CD14-positive monocyte (primary cell): ENCODE measurements at regions not wholly inside any gene's neighbourhood (a gene's known extent, or its start where the extent isn't known, plus 50 kb on each side); places are given as distances from the start of the nearest gene placed in this dataset.
"Not testable (repeated sequence)": the region's sequence is repeated elsewhere in the genome, so short reads cannot be mapped to it uniquely, and the experiment has no call there.

Experiments used
- DNase-seq, 3 donors: peaks; one replicate each; pipeline ENCODE4 v3.0.0-alpha.2; 2011 to 2022
- H2AFZ ChIP-seq: 2 replicates; pipeline ENCODE4 v1.6.0; 2012; ENCODE audit warnings: mild to moderate bottlenecking, low read depth, low read length, inconsistent platforms; ENCODE audit not compliant: insufficient read depth, poor library complexity, severe bottlenecking
- H3K27ac ChIP-seq, 2 donors: 1 replicate in 1 of 2; 2 replicates in 1 of 2; pipeline ENCODE4 v1.5.1; 2012 to 2013; ENCODE audit warnings: low read length in 2 of 2, control low read depth in 1 of 2, inconsistent platforms in 1 of 2, low read depth in 1 of 2, mild to moderate bottlenecking in 1 of 2
- H3K27me3 ChIP-seq, 2 donors: one replicate each; pipeline versions ENCODE4 v1.6.0 to v1.6.1; 2011 to 2013; ENCODE audit warnings: low read length in 2 of 2; ENCODE audit not compliant: control insufficient read depth in 2 of 2, insufficient read depth in 2 of 2
- H3K36me3 ChIP-seq, 2 donors: replicated peaks in 1 of 2; 1 replicate in 1 of 2; 2 replicates in 1 of 2; pipeline versions ENCODE4 v1.5.1 to v1.6.1; 2012 to 2013; ENCODE audit warnings: low read length in 2 of 2, control low read depth in 1 of 2, inconsistent platforms in 1 of 2, mild to moderate bottlenecking in 1 of 2; ENCODE audit not compliant: insufficient read depth in 2 of 2, control insufficient read depth in 1 of 2
- H3K4me1 ChIP-seq, 2 donors: 1 replicate in 1 of 2; 2 replicates in 1 of 2; pipeline versions ENCODE4 v1.5.1 to v1.6.1; 2012 to 2013; ENCODE audit warnings: low read length in 2 of 2, control low read depth in 1 of 2, inconsistent platforms in 1 of 2, mild to moderate bottlenecking in 1 of 2, moderate library complexity in 1 of 2; ENCODE audit not compliant: insufficient read depth in 2 of 2, control insufficient read depth in 1 of 2
- H3K4me2 ChIP-seq: replicated peaks from 2 replicates; pipeline ENCODE3; 2012; ENCODE audit warnings: low read length, moderate library complexity, mild to moderate bottlenecking; ENCODE audit not compliant: poor library complexity, severe bottlenecking; ENCODE audit errors: extremely low read depth
- H3K4me3 ChIP-seq, 3 experiments: fragments of 200-600 bp in 1 of 3; sonication (generic) in 1 of 3; replicated peaks in 1 of 3; 1 replicate in 2 of 3; 2 replicates in 1 of 3; pipeline ENCODE4 v1.5.1; 2011 to 2013; ENCODE audit warnings: low read length in 3 of 3, mild to moderate bottlenecking in 3 of 3, control low read depth in 2 of 3, low read depth in 2 of 3, inconsistent platforms in 1 of 3, moderate library complexity in 1 of 3
- H3K79me2 ChIP-seq: 2 replicates; pipeline ENCODE4 v1.6.0; 2012; ENCODE audit warnings: mild to moderate bottlenecking, control low read depth, inconsistent platforms, low read length, moderate library complexity; ENCODE audit not compliant: insufficient read depth
- H3K9ac ChIP-seq: 2 replicates; pipeline ENCODE4 v1.6.0; 2017; ENCODE audit warnings: low read length, mild to moderate bottlenecking; ENCODE audit not compliant: insufficient read depth, poor library complexity, severe bottlenecking
- H3K9me3 ChIP-seq, 2 donors: replicated peaks in 1 of 2; 1 replicate in 1 of 2; 2 replicates in 1 of 2; pipeline versions ENCODE4 v1.5.1 to v1.6.1; 2012 to 2013; ENCODE audit warnings: low read length in 2 of 2, control low read depth in 1 of 2; ENCODE audit not compliant: control insufficient read depth in 1 of 2, insufficient read depth in 1 of 2
- H4K20me1 ChIP-seq: 2 replicates; pipeline ENCODE4 v1.6.0; 2012; ENCODE audit warnings: mild to moderate bottlenecking, low read length, control low read depth, moderate library complexity; ENCODE audit not compliant: insufficient read depth
- H3K27ac Mint-ChIP-seq, 7 donors: one replicate each; pipeline ENCODE4 v1.8.0; 2020; ENCODE audit warnings: mild to moderate bottlenecking in 7 of 7, mixed read lengths in 7 of 7, moderate library complexity in 6 of 7, inconsistent platforms in 2 of 7
- H3K27me3 Mint-ChIP-seq, 3 donors: one replicate each; pipeline ENCODE4 v1.8.0; 2021 to 2022; ENCODE audit warnings: low read depth in 3 of 3, mild to moderate bottlenecking in 3 of 3, mixed read lengths in 3 of 3, moderate library complexity in 3 of 3, inconsistent platforms in 1 of 3
- H3K36me3 Mint-ChIP-seq, 2 donors: one replicate each; pipeline ENCODE4 v1.8.0; 2020; ENCODE audit warnings: mixed read lengths in 2 of 2, inconsistent platforms in 1 of 2, mild to moderate bottlenecking in 1 of 2
- H3K4me1 Mint-ChIP-seq: one replicate; pipeline ENCODE4 v1.8.0; 2020; ENCODE audit warnings: mild to moderate bottlenecking, mixed read lengths
- H3K4me3 Mint-ChIP-seq, 2 donors: one replicate each; pipeline ENCODE4 v1.8.0; 2020; ENCODE audit warnings: mild to moderate bottlenecking in 2 of 2, mixed read lengths in 2 of 2, moderate library complexity in 1 of 2
- H3K9me3 Mint-ChIP-seq, 7 donors: one replicate each; pipeline ENCODE4 v1.8.0; 2020 to 2022; ENCODE audit warnings: mixed read lengths in 7 of 7, mild to moderate bottlenecking in 6 of 7, moderate library complexity in 6 of 7, inconsistent platforms in 2 of 7
- WGBS: methylation state at CpG from one replicate; pipeline ENCODE4 v1.1.5; 2013; ENCODE audit warnings: missing lambda C conversion rate; ENCODE audit not compliant: insufficient coverage; 5-methylcytosine and 5-hydroxymethylcytosine counted together
- intact Hi-C, 2 donors: fragments of 100-400 bp; cut with micrococcal nuclease; formaldehyde crosslinking; loops; one replicate each; pipeline versions ENCODE4 v1.15.0 to v1.15.1; 2023
- TF ChIP-seq, protein P1 (sequence below): fragments of 200-600 bp; IDR thresholded peaks from one replicate; pipeline ENCODE4 v1.8.0; 2022; ENCODE audit warnings: antibody characterized with exemption, mild to moderate bottlenecking

- peaks cover 0 to 11% of the 10 kb centered on the region in 2 donors for H3K9me3 ChIP-seq
- Mint-ChIP-seq H3K4me1 (peaks cover 9% of the 10 kb centered on the region), H3K27me3 (no peaks in the 10 kb centered on the region), H3K27ac (peak overlapping the region in 1 of 7 donors; percentile 2), H3K4me3 (no peak overlapping the region), H3K36me3 (no peaks in the 10 kb centered on the region), H3K9me3 (peaks cover 2 to 14% (median 9%) of the 10 kb centered on the region in 7 donors)
- no peaks in the 10 kb centered on the region for H3K4me1 ChIP-seq
- no peaks in the 10 kb centered on the region for H4K20me1 ChIP-seq
- no peak overlapping the region for H3K27ac ChIP-seq
- WGBS = 100% methylated on average over 2 of the region's 4 CpGs
- no peak for DNase-seq
- H3K9ac ChIP-seq = no peak overlapping the region
- TF ChIP-seq, protein P1, sequence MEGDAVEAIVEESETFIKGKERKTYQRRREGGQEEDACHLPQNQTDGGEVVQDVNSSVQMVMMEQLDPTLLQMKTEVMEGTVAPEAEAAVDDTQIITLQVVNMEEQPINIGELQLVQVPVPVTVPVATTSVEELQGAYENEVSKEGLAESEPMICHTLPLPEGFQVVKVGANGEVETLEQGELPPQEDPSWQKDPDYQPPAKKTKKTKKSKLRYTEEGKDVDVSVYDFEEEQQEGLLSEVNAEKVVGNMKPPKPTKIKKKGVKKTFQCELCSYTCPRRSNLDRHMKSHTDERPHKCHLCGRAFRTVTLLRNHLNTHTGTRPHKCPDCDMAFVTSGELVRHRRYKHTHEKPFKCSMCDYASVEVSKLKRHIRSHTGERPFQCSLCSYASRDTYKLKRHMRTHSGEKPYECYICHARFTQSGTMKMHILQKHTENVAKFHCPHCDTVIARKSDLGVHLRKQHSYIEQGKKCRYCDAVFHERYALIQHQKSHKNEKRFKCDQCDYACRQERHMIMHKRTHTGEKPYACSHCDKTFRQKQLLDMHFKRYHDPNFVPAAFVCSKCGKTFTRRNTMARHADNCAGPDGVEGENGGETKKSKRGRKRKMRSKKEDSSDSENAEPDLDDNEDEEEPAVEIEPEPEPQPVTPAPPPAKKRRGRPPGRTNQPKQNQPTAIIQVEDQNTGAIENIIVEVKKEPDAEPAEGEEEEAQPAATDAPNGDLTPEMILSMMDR = no peak
- H3K79me2 ChIP-seq = no peaks in the 10 kb centered on the region
- H3K36me3 ChIP-seq = no peaks in the 10 kb centered on the region
- no peaks in the 10 kb centered on the region for H3K27me3 ChIP-seq
- H3K4me3 ChIP-seq = no peak overlapping the region
- intact Hi-C loops = no loop called here
- no peak overlapping the region for H2AFZ ChIP-seq
- H3K4me2 ChIP-seq = no peak overlapping the region
Observed at GRCh38 chr3:87949189-87949878, 109.5 kb downstream of the CGGBP1 start.

DNA sequence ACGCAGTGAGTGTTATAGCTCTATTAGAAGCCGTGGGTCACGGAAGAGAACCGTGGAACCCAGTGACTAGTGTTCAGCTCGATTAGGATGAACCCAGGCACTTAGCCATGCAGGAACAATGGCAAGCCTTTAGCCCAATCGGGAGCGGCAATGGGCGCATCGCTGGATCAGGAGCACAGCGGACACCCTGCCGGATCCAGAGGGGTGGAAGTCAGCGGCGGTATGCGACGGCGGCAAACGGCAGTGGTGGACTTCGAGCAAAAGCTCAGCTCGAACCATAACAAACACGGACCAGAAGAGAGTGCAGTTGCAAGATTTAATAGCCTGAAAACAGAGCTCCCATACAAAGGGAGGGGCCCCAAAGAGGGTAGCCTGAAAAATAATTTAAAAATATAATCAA lies 112.8 kb downstream of the CGGBP1 start:
- H3K4me2 ChIP-seq, H3K36me3 Mint-ChIP-seq, H4K20me1 ChIP-seq, H3K36me3 ChIP-seq, H2AFZ ChIP-seq, intact Hi-C loops, H3K4me3 ChIP-seq, H3K4me3 Mint-ChIP-seq, H3K27ac ChIP-seq, DNase-seq, H3K27me3 Mint-ChIP-seq, H3K9ac ChIP-seq, H3K27me3 ChIP-seq, H3K4me1 Mint-ChIP-seq, H3K79me2 ChIP-seq, H3K4me1 ChIP-seq: not testable (repeated sequence)
- H3K9me3 ChIP-seq = peaks cover 0 to 18% of the 10 kb centered on the region in 2 donors
- peaks cover 9 to 21% (median 11%) of the 10 kb centered on the region in 7 donors for H3K9me3 Mint-ChIP-seq
- H3K27ac Mint-ChIP-seq = peak overlapping the region in 1 of 7 donors; percentile 51
- WGBS = 97% methylated on average over 15 of the region's 20 CpGs

GRCh38 chr3:87942256-87942655 lies 116.5 kb downstream of the CGGBP1 start:
- H3K27ac Mint-ChIP-seq, H3K4me1 ChIP-seq, H4K20me1 ChIP-seq, H3K79me2 ChIP-seq, DNase-seq, H3K27me3 ChIP-seq, H3K36me3 Mint-ChIP-seq, intact Hi-C loops, H3K36me3 ChIP-seq, H3K27ac ChIP-seq, H3K4me3 ChIP-seq, H3K9ac ChIP-seq, H3K4me2 ChIP-seq, H3K27me3 Mint-ChIP-seq, H2AFZ ChIP-seq, H3K4me1 Mint-ChIP-seq, H3K4me3 Mint-ChIP-seq: not testable (repeated sequence)
- H3K9me3 Mint-ChIP-seq = peaks cover 10 to 23% (median 19%) of the 10 kb centered on the region in 7 donors
- 100% methylated on average over 2 of the region's 8 CpGs for WGBS
- peaks cover 0 to 18% of the 10 kb centered on the region in 2 donors for H3K9me3 ChIP-seq
